COLO668 (cell line): ENCODE measurements at regions not wholly inside any gene's neighbourhood (a gene's known extent, or its start where the extent isn't known, plus 50 kb on each side); places are given as distances from the start of the nearest gene placed in this dataset.
"Not testable (repeated sequence)": the region's sequence is repeated elsewhere in the genome, so short reads cannot be mapped to it uniquely, and the experiment has no call there.

Experiments used
- DNase-seq: peaks from one replicate; lab custom pipeline; 2025; ENCODE audit not compliant: unreplicated experiment; lab: John Stamatoyannopoulos, UW

DNA sequence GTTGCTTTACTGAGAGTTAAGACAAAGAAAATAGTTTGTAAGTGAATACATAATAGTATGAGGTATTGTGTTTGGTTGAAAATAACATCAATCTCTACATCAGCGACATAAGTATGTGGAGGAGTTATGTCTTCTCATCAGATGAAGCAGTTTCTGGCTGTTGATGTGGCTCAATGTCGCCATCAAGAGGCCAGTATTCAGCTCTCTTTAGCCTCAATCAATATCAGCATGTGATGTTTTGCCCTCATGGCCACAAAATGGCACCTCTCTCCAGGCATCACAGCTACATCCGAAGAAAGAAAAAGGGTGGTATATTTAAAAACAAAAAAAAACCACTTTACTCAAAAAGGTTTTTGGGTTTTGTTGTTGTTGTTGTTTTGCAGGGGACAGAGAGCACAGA is 302.3 kb upstream of the TMEM132C start:
- no peak for DNase-seq

- no peak for DNase-seq
Measured at GRCh38 chr12:127966331-127966730, 300.6 kb upstream of the TMEM132C start.

DNA sequence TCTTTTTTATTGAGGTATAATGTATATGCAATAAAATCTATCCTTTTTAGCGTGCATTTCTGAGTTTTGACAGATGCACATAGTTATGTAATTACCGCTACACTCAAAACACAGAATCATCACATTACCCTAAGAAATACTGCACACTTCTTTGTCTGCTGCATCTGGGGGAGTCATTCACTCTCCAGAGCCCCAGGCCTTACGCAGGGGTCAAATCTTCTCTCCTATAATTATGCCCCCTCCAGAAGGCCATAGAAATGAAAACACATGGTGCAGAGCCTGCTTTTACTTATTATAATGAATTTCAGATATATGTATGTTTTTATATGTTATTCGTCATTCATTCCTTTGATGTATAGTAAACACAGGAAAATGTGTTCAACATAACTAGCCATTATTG is 296.5 kb upstream of the TMEM132C start:
- no peak for DNase-seq

- no peak for DNase-seq
Measured at GRCh38 chr12:127980585-127980984, 286.4 kb upstream of the TMEM132C start.

GRCh38 chr12:127981875-127982274 is 285.1 kb upstream of the TMEM132C start:
- DNase-seq = no peak

GRCh38 chr12:127983213-127983791 is 283.7 kb upstream of the TMEM132C start:
- not testable (repeated sequence) for DNase-seq

GRCh38 chr12:127984386-127985055 is 282.4 kb upstream of the TMEM132C start:
- no peak for DNase-seq

GRCh38 chr12:127987199-127987901 is 279.6 kb upstream of the TMEM132C start:
- DNase-seq = no peak

DNA sequence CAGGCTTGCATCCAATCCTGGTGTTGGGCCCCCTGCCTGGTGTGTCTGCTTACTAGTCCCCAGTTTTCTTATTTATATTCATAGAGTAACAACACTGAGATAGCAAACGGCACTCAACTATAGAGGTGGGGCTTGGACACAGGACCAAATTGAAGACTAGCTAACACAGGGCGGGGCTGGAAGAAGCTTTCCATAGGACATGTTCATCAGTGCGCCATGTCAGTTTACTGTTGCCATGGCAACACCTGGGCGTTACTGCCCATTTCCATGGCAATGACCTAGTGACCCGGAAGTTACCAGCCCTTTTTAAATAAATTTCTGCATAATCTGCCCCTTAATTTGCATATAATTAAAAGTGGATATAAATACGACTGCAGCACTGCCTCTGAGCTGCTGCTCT is 275.5 kb upstream of the TMEM132C start:
- DNase-seq = no peak

DNA sequence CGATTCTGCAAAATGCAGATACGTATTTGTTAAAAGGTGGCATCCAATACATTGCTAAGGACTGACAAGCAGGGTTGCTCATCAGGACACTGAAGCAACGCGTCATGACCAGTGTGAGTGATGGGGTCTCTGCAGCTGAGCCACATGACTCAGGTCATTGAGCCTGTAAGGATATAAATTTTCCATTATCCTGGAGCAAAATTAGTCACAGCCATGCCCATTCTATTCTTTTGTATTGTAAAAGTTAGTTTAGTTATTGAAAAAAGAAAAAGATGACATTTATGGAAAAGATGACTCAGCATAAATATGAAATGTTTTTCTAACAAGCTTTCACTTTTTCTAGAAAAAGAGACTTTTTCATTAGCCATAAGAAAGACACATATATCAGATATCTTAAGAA is 268.0 kb upstream of the TMEM132C start:
- no peak for DNase-seq

DNA sequence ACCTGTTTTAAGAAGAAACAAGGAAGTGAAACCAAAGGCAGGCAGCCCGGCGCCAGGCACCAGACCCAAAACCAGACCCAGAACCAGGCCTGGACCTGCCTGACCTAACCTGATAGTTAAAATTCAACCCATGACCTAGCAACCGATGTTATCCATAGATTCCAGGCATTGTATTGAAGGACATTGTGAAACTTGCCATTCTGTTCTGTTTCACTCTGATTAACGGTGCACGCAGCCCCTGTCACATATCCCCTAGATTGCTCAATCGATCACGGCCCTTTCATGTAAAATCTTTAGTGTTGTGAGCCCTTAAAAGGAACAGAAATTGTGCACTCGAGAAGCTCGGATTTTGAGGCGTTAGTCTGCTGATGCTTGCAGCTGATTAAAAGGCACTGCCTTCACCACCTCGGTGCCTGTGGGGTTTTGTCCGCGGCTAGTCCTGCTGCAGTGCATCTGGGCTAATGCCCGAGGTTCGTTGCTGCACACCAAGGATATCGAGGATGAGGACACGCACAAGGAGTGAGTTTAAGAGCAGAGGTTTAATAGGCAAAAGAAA is 262.5 kb upstream of the TMEM132C start:
- DNase-seq = no peak

DNA sequence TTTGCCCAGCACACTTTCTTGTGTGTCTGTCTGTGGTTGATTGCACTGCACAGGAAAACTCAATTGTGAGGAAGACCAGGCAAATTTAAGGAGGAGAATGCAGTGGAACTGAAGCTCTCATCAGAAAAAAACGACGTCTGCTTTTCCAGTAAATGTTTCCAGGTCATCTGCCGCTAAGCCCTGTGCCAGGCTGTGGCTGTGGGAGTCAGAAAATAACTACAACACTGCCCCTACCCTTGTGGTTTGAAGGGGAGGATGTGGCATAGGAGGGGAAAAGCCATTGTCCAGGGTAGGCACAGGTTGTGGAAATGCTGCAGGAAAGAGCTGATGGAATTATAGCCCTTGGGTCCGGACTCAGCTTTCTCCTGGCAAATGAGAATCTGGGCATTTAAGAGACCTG is 259.7 kb upstream of the TMEM132C start:
- no peak for DNase-seq

DNA sequence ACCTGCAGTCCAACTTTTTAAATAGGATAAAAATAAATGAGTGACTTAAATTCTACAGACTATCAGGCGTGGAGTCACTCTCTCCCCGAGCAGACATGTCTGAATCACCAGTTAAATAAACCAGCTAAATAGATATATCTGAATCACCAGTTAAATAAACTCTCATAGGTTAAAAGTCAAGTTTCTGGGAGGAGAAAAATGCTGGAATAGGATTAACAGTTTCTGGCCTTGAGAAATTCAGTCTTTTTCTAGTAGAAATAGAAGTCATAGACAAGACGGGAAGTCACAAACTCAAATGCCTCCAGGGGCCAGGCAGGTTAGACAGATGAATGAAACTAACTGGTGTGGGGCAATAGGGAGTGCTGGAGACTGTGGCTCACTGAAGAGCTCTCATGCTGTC is 258.6 kb upstream of the TMEM132C start:
- no peak for DNase-seq

- no peak for DNase-seq
Measured at GRCh38 chr12:128009108-128009507, 257.9 kb upstream of the TMEM132C start.

- no peak for DNase-seq
Measured at GRCh38 chr12:128012110-128012509, 254.9 kb upstream of the TMEM132C start.

DNA sequence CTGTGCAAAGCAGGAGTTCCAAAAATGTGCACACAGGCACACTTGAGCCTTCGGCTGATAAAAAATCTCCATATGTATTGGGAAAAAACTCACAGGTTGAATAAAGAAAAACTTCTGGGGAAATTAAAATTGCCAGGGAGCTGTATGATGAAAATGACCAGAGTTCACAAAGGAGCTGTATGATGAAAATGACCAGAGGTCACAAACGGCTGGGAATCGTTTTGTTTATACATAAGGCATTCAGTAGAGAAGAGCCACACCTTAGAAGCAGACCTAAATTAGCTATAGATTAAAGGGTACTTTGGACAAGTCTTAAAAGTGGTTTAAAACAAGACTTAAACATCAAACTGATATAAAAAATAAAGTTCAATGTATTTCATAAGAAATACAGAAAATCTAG is 251.7 kb upstream of the TMEM132C start:
- no peak for DNase-seq

GRCh38 chr12:128018067-128018466 is 248.9 kb upstream of the TMEM132C start:
- no peak for DNase-seq

- DNase-seq = no peak
Measured at GRCh38 chr12:128019996-128020544, 246.9 kb upstream of the TMEM132C start.

DNA sequence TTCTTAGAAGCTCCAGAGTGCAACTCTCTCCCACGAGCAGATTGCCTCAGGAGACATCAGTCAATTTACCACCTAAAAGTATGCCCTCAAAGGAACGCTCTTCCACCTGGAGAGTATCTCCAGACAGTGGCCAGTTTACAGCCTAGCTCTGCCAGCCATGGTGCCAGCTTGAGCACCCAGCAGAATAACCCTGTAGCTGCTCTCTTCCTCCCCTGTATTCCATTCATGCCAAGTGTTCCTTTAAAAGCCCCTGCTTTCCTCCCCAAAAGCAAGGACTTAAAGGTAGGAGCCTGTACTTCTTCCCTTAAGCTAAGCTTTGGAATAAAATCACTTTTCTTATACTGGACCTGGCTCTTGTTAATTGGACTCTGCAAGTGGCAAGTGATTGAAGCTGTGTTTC is 245.4 kb upstream of the TMEM132C start:
- DNase-seq = no peak

GRCh38 chr12:128025589-128026245 is 241.3 kb upstream of the TMEM132C start:
- no peak for DNase-seq
